ENCODE measurements at regions not wholly inside any gene's neighbourhood (a gene's known extent, or its start where the extent isn't known, plus 50 kb on each side); places are given as distances from the start of the nearest gene placed in this dataset.

- DNase-seq, result no peak
Observed at GRCh38 chr16:65932350-65933072, 434.0 kb upstream of the CDH5 start.

GRCh38 chr16:65922923-65923322, 443.6 kb upstream of the CDH5 start:
- DNase-seq, result no peak

DNA sequence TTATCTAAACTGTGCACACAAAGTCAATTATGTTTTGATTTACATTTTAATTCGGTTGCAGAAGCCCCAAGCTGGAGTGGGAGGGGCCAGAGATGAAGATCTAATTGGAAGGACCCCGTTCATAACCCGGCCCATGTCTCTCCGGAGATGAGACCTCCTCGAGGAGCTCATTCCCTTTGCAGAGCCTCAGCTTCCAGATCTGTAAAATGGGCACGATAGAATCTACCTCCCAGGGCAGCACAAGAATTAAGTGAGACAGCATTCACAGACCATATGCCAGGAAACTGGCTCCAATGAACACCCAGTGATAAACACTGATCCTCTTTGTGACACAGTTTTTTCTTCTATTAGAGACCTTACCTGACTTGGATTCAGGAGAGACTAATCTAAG, 446.5 kb upstream of the CDH5 start:
- DNase-seq, result no peak

- no peak for DNase-seq
Observed at GRCh38 chr16:65919145-65919985, 447.1 kb upstream of the CDH5 start.

GRCh38 chr16:65917466-65917865, 449.0 kb upstream of the CDH5 start:
- no peak for DNase-seq

DNA sequence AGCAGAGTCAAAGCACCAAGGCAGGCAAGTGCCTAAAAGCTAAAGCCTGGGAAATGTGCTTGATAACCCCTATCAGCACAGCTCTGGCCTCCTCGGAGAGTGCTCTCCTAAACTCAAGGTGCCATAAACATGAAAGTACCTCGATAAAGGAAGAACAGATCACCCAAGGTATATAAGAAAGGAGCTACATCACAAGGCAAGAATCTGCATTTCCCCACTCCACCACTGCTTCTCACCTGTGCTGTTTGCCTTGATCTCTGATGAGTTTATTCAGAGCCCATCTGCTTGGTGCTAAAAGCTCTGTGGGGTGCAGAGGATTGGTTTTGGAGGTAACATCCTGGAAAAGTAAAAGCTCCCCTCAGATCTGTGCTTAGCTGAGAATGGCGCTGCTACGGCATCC, 449.5 kb upstream of the CDH5 start:
- DNase-seq, result no peak

DNA sequence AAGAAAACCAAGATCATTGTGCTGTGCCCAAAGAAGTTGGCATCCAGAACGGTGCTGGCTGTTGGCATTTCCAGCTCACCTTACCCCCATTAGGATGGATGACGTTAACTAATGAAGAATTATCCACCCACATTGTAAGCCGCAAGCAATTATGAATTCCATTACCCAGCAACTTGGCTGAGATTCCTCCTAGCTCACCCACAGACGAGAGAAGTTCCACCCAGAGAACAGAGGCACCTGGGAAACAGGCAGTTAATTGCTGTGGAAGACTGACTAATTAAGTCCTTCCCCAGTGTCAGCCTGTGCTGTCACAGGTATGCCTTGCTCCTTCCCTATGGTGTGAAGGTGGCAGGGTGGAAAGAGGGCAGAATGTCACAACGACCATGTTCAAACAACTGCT, 456.2 kb upstream of the CDH5 start:
- no peak for DNase-seq

- DNase-seq, result peak in 1 of 56 donors; percentile 6
Observed at GRCh38 chr16:65909310-65910050, 457.0 kb upstream of the CDH5 start.

- DNase-seq, result peak in 17 of 56 donors; percentile 1 to 34 (median 7)
Observed at GRCh38 chr16:65908568-65908967, 457.9 kb upstream of the CDH5 start.

GRCh38 chr16:65905331-65905730, 461.2 kb upstream of the CDH5 start:
- DNase-seq, result no peak

- no peak for DNase-seq
Observed at GRCh38 chr16:65896448-65897153, 469.9 kb upstream of the CDH5 start.

GRCh38 chr16:65895906-65896305, 470.6 kb upstream of the CDH5 start:
- DNase-seq, result no peak

DNA sequence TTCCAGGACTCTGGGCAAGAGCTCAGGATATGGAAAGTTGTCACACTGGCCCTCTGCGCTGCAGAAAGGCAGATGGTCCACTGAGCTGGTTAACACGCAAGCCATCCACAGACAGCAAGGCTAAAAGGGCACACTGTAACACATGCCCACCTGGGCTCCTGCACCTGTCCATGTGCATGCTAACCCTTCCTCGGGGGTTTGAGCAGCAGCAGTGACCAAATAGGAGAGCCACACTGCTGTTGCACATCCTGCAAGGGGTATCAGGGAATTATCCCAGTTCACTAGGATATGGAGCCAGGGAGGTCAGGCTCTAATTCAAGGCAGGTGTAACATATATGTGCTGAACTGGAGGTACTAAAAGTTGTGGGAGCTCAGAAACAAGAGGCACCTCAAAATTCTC, 471.0 kb upstream of the CDH5 start:
- DNase-seq, result no peak

- no peak for DNase-seq
Observed at GRCh38 chr16:65890203-65890602, 476.3 kb upstream of the CDH5 start.

DNA sequence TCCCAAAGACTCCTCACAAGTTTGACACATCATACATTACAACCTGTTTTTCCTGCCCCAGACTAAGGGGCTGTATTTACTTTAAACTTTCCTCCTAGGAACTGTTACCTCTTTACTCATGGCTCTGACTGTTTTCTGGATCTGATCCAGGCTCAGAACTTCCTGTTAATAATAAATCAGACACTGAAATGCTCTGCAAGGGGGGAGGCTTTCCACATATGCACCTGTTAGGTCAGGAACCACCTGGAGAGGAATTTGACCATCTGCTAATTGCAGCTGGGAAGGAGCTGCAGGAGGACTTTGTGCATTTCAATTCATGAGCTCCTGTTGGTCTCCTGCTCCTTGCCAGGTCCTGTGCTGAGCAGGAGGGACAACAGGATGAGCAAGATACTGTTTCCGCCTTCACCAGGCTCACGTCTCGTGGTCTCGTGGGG, 476.9 kb upstream of the CDH5 start:
- DNase-seq, result no peak

GRCh38 chr16:65888201-65888600, 478.3 kb upstream of the CDH5 start:
- DNase-seq, result no peak

- DNase-seq, result no peak
Observed at GRCh38 chr16:65884018-65884417, 482.5 kb upstream of the CDH5 start.

DNA sequence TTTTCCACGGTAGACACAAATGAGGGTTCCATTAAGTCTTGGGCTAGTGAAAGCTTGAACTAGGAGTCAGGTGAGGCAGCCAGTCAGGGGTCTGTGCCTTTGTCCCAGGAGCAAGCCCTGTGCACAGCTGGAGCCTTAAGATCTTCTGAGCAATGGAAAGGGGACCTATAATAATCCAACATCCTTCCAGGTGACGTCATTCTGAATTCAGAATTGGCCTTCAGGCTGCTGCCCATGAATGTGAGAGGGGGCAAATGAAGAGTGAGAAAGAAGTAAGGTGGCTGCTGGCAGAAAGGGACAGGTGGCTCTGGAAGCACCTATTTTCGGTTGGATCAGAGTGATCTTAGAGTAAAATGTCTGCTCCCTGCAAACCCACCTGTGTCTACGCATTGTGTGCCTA, 488.1 kb upstream of the CDH5 start:
- no peak for DNase-seq

GRCh38 chr16:65876624-65877023, 489.9 kb upstream of the CDH5 start:
- no peak for DNase-seq

GRCh38 chr16:65876056-65876408, 490.5 kb upstream of the CDH5 start:
- DNase-seq, result no peak

- no peak for DNase-seq
Observed at GRCh38 chr16:65875381-65876055, 491.0 kb upstream of the CDH5 start.
